GM19468 (cell line): ENCODE measurements at regions not wholly inside any gene's neighbourhood (a gene's known extent, or its start where the extent isn't known, plus 50 kb on each side); places are given as distances from the start of the nearest gene placed in this dataset.
"Not testable (repeated sequence)": the region's sequence is repeated elsewhere in the genome, so short reads cannot be mapped to it uniquely, and the experiment has no call there.

Experiments used
- ATAC-seq: cut with Tn5 transposase; IDR thresholded peaks from one replicate; pipeline ENCODE4 v1.9.1; 2021; ENCODE audit warnings: mild to moderate bottlenecking, moderate library complexity, moderate number of reproducible peaks; ENCODE audit not compliant: unreplicated experiment; ENCODE audit errors: extremely low read depth

DNA sequence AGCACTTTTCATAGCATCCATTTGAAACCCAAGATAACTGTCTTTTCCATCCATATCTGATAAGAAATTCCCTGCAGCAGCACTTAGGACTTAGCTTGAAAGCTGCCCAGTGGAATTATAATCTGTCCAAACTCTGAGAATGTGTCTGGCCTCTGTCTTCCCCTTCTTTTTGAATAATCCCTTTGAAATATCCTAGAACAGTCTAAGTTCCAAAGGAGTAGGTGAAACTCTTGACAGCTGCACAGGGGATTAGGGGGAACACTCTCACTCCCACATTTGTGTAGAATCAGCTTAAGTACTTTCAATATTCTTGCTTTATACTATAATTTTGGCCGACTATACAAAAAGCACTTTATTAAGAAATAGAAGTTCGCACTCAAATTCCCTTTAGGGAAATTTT is 157.7 kb downstream of the PAPSS1 start:
- ATAC-seq = no peak

DNA sequence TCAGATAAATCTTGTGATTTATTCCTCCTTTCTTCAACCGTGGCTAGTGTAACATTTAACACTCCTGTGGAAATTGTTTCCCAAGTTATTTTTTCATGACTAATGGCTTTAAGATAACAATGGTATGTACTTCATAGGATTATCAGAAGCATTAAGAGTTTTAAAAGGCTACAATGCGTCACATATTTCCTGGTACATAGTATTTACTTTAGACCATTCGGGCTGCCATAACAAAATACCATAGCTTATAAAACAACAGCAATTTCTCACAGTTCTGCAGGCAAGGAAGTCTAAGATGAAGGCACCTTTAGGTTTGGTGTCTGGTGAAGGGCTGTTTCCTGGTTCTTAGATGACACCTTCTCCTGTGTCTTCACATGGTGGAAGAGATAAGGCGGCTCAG is 158.6 kb downstream of the PAPSS1 start:
- ATAC-seq = no peak

DNA sequence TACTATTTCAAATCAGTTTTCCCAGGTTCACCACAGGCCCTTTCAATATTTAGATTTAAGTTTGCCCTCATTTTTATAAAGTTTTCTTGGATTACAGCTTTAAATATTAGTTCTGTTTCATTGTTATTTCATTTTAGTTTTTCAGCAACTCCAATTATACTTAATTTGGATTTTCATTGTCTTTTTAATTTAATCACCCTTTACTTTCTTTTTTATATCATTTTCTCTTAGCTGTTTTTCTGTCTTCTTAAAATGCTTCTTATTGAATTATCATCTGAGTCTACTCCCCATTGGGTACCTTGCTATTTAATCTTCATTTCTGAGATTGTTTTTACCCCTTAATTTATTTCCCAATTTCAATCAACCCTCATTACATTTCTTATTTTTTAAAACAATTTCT is 160.4 kb downstream of the PAPSS1 start:
- ATAC-seq = no peak

DNA sequence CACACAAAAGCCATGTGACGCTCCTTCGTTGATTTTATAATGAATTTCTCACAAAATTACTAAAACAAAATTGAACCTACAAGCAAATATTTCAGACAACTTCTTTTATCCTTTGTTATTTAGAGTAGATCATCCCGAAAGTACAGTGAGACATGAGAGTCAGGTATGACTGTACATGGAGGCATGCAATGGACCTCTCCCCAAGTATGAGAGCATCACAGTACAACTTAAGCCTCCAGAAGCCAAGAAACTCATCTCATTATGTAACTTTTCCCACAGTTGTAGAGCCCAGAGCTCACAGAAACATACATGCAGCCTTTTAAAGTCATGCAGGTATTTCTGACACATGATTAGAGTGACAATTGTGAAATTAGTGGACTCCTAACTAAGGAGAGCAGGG is 167.7 kb downstream of the PAPSS1 start:
- ATAC-seq = no peak

DNA sequence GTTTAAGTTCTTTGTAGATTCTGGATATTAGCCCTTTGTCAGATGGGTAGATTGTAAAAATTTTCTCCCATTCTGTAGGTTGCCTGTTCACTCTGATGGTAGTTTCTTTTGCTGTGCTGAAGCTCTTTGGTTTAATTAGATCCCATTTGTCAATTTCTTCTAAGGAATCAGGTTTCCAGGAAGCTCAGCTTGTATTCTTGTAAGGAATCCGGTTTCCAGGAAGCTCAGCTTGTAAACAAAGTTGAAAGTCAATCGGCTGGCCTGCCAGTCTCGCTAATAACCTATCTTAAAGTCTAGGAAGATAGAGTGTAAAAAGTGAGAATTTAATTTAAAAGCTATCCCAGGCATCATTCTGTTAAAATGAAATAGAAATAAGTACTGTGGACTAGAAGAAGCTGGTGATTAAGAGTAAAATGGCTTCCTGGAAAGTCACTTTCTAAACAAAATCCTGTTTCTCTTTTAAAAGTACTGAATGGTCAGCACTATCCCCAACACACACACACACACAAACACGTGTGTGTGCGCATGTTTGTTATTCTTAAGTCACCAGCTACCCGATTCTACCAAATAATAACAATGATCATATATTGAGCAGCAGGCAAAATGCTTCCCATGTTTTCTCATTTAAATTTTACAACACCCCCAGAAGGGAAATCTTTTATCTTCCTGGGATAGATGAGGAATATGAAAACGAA is 171.7 kb downstream of the PAPSS1 start:
- ATAC-seq = no peak

DNA sequence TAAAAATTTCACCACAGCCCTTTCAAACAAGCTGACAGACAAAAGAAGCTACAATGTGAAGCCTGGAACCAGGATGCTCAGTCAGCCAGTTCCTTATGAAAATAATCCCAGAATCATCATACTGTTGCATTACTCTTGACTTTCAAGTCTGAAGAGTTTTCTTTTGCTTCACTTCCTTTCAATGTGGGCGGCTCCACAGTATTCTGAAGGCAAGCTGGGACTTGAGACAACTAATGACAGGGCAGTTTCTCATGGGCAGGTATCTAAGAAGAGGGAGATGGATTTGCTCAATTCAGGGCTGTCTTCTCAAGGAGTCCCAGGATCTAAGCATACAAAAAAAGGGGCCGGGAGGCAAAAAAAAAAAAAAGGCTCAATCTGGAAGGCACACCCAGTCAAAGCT is 173.4 kb downstream of the PAPSS1 start:
- ATAC-seq = no peak

DNA sequence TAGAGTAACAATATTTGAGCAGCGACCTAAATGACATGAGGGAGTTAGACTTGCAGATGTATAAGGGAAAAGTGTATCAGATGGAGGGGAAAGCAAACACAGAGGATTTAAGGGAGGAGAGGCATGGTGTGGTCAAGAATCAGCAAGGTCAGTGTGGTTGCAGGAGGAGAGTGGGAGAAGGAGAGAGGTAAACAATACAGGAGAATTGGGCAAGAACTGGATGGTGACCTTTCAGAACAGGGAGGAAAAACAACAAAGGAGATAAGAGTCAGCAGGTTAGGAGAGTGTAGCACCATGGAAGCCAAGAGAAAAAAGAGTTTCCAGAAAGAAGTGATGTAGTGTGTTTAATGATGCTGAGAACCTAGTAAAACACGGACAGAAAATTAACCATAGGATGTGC is 178.5 kb downstream of the PAPSS1 start:
- ATAC-seq = no peak

DNA sequence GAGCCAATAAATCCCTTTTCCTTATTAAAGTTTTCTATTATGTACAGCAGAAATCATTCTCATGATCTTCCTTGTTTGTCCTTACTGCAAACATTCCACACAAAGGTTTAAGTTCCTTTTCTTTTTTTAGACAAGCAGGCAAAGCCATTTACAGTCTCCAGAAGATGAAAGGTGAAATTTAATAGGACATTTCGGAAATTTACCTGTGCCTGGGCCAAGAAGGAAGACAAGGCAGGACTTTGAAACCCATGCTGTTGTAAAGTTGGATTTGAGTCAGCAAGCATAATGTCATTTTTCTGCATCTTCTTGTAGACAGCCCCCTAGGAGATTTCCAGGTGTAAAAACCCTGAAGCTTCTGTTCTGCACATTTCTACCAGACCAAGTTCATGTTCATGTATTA is 188.1 kb downstream of the PAPSS1 start:
- no peak for ATAC-seq

DNA sequence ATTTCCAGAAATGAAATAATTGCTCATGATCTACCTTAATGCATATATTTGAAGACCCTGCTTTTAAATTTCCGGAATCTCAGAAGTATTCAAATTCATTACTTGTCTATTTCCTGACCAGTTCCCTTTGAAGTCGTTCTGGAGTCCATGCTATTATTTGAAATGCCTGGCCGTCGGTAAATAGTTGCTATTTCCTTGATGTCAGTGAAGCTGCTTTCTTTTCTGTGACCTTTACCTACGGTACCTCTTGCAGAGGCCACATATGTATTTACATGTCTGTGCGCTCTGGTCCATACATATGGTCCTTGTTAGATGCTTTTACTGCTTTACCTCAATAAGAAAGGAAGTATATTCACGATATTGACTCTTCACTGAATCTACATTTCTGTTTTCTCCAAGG is 199.7 kb downstream of the PAPSS1 start:
- ATAC-seq = no peak

DNA sequence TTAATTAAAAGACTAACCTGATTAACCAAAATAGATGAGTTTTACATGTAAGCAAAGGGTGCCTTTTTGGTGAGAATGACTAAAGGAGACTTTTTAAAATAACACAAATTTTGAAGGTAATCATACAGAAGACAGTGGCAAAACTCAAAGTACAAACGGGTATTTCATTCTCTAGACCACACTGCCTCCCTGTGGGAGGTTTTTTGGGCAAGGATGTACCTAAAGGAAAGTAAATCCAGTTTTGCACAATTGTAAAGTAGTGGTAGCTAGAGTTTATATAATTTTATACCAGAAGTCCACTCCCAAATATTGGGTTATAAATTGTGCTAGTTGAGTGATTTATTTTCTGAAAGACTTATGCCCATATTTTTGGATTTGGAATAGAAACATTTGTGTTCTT is 201.0 kb downstream of the PAPSS1 start:
- ATAC-seq = no peak

DNA sequence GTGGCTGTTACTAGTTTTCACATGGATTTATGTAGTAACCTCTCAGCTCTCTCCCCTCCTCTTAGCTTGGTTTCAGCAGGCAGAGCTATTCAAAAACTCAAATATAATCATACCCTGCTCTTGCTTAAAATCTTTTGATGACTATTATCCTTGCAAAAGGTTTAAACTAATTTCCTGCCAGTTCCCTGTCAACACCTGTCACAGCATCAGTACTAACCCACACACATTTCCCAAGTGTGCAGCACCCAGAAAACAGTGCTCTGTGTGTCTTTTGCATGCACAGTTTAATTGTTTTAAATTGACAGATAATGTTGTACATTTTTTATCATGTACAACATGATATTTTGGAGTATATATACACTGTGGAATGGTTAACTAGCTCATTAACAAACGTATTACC is 202.0 kb downstream of the PAPSS1 start:
- no peak for ATAC-seq

DNA sequence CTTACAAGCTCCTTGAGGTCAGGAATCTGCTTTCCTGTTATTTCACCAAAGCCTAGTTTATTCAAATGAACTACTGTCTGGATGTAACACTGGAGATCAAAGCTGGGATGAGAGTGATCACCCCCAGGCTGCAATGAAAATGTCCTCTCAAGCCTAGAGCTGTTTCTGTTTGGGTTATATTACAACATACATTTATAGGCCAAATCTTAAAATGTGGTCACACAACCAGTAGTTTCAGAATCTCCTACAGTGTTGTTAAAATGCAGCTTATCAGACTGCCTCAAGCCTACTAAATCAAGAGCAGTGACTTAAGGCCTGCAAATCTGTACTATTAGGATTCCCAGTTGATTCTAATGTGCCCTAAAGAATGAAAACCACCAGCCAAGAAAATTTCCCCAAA is 207.5 kb downstream of the PAPSS1 start:
- no peak for ATAC-seq

DNA sequence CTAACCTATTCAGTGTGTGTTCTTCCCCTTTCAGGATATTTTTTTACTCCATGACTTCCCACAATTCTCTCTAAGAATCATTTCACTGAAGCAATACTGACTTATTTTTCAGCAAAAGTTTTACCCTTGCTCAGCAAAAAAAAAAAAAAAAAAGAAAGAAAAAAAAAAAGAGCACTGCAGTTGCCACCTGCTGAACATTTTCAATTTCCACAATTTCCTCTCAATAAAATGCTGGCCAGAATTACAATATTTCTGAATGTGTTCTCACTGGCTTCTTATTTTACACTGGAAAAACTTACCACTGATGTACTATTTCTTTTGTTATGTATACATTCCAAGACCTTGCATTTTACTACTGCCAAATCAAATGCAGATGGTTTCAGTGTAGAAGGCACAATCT is 210.4 kb downstream of the PAPSS1 start:
- ATAC-seq = no peak

DNA sequence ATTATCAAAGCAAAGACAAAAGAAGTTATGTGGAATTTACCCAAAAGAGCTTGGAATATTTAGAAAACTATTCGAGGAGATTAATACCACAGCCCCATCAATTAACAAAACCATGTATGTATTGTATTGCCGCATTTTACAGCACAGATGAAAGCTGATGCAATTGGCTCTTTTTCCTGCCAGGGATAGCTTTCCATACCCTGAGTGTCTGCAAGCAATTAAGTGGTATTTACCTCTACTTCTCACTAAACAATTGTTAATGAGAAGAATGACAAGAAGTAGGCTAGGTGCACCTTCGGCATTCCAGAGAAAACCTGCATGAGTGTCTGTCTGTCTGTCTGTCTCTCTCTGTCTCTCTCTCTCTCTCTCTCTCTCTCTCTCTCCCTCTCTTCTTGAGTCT is 219.5 kb downstream of the PAPSS1 start:
- ATAC-seq = no peak

DNA sequence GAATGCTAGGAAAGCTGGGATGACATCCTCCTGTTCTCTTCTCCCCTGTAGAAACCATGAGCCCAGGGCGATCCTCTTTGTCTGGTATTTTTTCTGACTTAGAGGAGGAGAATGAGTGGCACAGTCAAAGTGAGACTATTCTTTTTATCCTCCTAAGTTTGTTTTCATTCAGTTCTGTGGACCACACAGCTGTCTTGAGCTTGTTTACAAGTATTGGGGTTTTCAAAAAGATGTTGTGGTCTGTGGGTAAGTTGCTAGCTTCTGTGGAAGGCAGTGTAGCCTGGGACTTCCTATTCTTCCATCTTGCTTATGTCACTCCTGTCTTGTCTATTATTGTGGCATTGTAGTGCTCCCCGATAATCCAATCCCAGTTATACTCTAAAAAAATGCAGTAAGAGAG is 223.0 kb downstream of the PAPSS1 start:
- ATAC-seq = no peak

DNA sequence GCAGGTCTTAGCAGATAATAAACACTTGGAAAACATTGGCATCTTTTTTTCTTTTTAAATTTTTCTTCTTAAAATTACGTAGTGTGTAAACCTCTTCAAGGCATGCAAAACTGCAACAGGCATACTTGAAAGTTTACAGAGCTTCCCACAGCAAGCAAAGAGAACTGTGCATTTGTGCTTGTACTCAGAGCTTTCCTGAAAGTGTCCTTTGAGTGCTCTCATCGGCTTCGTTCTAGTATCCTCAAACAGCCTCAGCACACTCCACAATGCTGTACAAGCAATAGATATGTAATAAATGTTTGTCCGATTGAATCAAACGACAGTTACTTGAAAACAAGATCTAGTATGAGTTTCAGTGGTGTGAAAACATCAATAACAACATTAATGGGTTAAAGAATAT is 227.5 kb downstream of the PAPSS1 start:
- ATAC-seq = no peak

DNA sequence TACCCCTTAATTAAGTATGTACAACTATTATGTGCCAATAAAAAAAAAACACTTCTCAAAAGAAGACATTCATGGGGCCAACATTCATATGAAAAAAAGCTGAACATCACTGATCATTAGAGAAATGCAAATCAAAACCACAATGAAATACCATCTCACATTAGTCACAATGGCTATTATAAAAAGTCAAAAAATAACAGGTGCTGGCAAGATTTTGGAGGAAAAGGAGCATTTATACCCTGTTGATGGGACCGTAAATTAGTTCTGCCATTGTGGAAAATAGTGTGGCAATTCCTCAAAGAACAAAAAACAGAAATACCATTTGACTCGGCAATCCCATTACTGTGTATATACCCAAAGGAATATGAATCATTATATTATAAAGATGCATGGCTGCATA is 229.9 kb downstream of the PAPSS1 start:
- no peak for ATAC-seq

DNA sequence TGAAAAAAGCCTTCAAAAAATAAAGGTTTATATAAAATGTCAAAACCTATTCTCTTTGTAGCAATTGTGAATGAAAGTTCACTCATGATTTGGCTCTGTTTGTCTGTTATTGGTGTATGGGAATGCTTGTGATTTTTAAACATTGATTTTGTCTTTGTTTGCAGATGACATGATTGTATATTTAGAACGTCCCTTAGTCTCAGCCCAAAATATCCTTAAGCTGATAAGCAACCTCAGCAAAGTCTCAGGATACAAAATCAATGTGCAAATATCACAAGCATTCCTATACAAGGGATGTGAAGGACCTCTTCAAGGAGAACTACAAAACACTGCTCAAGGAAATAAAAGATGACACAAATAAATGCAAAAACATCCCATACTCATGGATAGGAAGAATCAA is 236.4 kb downstream of the PAPSS1 start:
- not testable (repeated sequence) for ATAC-seq

DNA sequence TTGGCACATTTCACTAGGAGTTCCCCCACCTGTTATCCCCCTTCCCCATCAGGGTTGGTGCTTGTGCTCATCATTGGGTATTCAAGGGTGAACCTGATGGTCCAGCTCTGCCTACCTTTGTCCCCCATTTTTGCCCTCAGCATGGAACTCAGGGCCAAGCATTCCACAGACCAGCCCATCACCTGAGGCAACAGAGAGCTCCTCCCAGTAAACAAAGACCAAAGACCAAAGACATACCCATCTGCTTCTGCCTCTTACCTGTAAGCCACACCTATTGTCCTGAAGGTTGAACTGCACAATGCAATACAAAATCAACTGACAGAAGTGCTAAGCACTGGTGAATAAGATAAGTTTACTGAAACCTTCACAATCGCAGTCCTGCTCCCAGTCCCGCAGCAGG is 237.5 kb downstream of the PAPSS1 start:
- no peak for ATAC-seq

DNA sequence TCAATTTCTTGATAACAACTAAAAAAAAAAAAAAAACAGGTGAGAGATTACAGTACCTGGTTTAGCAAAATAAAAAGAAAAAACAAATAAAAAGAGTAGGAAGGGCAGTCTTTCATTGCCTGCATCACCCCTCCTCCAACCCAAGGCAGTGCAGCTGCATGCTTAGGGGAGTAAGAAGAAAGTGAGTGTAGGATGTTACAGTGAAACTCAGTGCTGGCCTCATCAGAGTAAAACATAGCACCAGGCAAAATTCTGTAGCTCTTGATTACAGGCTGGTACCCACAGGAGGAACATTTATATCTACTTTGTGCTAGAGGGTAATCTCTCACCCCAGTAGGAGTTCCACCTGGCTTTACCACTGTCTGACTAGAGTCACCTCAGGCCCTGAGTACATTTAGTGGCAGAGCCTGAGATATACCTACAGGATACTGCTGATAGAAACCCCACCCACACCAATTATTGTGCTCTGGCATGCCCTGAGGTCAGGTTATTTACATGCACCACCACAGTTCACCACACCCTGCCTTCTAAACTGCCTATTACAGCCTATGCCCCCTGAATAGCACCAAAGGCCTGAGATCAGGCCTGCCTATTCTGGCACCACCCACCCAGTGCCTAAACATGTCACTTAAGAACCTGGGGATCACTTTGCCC is 241.6 kb downstream of the PAPSS1 start:
- ATAC-seq = no peak

DNA sequence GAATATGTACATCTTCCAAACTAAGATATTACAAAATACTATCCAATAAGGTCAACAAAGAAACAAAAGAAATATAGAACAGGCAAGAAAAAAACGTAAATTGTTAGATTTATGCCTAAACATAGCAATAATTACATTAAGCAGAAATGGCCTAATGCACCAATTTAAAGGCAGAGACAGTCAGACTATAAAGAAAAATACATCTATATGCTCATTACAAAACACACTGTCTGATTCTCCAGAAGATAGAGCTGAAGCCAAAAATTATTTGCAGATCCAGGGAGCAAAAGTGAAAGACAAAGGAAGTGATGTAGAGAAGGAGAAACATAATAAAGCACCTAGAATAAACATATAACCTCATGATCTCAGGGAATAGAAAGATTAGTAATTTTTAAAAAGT is 246.9 kb downstream of the PAPSS1 start:
- ATAC-seq = no peak

DNA sequence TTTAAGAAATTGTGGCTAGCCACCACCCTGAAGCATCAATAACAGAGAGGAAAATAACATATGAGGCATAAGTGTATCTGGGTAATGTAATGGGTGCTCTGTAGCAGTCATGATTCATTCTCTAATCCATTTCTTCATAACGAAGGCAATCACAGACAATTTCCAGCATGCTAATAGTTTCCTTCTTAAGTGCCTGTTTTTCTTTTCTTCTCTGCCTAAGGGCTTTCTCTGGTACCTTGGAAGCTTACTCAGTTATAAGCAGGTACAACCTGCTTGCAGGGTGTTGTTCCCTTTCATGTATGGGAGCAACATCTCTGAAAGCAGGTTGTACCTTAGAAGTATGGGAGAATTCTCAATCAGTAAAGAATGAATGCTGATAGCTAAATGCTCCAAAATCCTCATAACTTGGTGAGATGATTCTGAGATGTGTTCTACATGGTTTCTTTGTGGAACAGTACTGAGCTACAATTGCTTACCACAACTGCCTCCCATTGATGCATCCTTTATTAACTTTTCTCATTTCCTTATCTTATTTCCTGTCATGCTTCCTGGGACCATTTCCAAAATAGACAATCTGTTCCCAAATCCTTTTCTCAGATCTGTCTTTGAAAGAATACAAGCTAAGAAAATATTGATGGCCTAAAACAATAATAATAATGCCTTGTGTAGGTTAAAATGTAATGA is 247.6 kb downstream of the PAPSS1 start:
- no peak for ATAC-seq
